Naive thymus-derived CD4-positive, alpha-beta T cell (primary cell): ENCODE measurements at regions not wholly inside any gene's neighbourhood (a gene's known extent, or its start where the extent isn't known, plus 50 kb on each side); places are given as distances from the start of the nearest gene placed in this dataset.

ENCODE experiments used
- ATAC-seq: fragments of 150-1000 bp; cut with Tn5 transposase; 2 replicates; pipeline ENCODE4 v1.10.0; 2021; ENCODE audit warnings: mild to moderate bottlenecking, moderate library complexity
- CTCF ChIA-PET: fragments of 350-600 bp; sonication (Branson Sonifier 250); formaldehyde crosslinking; loops from one replicate; lab custom pipeline; 2021; ENCODE audit warnings: antibody characterized with exemption; lab: Charles Lee
- POLR2A ChIA-PET: fragments of 350-600 bp; sonication (Branson Sonifier 250); formaldehyde crosslinking; loops from one replicate; lab custom pipeline; 2021; ENCODE audit warnings: antibody characterized with exemption, inconsistent platforms; lab: Charles Lee
- DNase-seq, 9 donors: peaks; one replicate each; pipeline versions ENCODE4 v3.0.0 to v3.0.0-alpha.2; 2020 to 2022; ENCODE audit warnings: mixed read lengths in 1 of 9
- H3K27ac ChIP-seq: one replicate; pipeline ENCODE4 v1.7.0; 2013; ENCODE audit warnings: mild to moderate bottlenecking, low read depth, low read length, moderate library complexity
- H3K27me3 ChIP-seq, 2 donors: one replicate each; pipeline ENCODE4 v1.7.0; 2013; ENCODE audit warnings: low read length in 2 of 2, mild to moderate bottlenecking in 2 of 2, moderate library complexity in 2 of 2; ENCODE audit not compliant: control insufficient read depth in 2 of 2, insufficient read depth in 2 of 2
- H3K36me3 ChIP-seq, 3 experiments: 1 replicate in 2 of 3; 2 replicates in 1 of 3; pipeline ENCODE4 v1.7.0; 2013; ENCODE audit warnings: low read length in 3 of 3, mild to moderate bottlenecking in 3 of 3, moderate library complexity in 1 of 3; ENCODE audit not compliant: insufficient read depth in 3 of 3, control insufficient read depth in 2 of 3
- H3K4me1 ChIP-seq, 2 donors: one replicate each; pipeline ENCODE4 v1.7.0; 2013; ENCODE audit warnings: low read length in 2 of 2, mild to moderate bottlenecking in 2 of 2, moderate library complexity in 1 of 2; ENCODE audit not compliant: control insufficient read depth in 2 of 2, insufficient read depth in 2 of 2
- H3K4me3 ChIP-seq: 2 replicates; pipeline ENCODE4 v1.7.0; 2013; ENCODE audit warnings: mild to moderate bottlenecking, low read length
- H3K9me3 ChIP-seq, 3 experiments: 1 replicate in 2 of 3; 2 replicates in 1 of 3; pipeline ENCODE4 v1.7.0; 2013; ENCODE audit warnings: low read length in 3 of 3; ENCODE audit not compliant: control insufficient read depth in 2 of 3
- H3K27ac Mint-ChIP-seq, 9 donors: one replicate each; pipeline ENCODE4 v1.8.0; 2020 to 2022; ENCODE audit warnings: mixed read lengths in 9 of 9, mild to moderate bottlenecking in 8 of 9, moderate library complexity in 5 of 9, inconsistent platforms in 2 of 9
- H3K27me3 Mint-ChIP-seq, 5 donors: one replicate each; pipeline ENCODE4 v1.8.0; 2021 to 2022; ENCODE audit warnings: mixed read lengths in 5 of 5, mild to moderate bottlenecking in 1 of 5
- H3K36me3 Mint-ChIP-seq, 5 donors: one replicate each; pipeline ENCODE4 v1.8.0; 2020 to 2022; ENCODE audit warnings: mixed read lengths in 5 of 5, mild to moderate bottlenecking in 3 of 5, inconsistent platforms in 1 of 5
- H3K4me1 Mint-ChIP-seq, 7 donors: one replicate each; pipeline ENCODE4 v1.8.0; 2020 to 2022; ENCODE audit warnings: mixed read lengths in 7 of 7, mild to moderate bottlenecking in 3 of 7, inconsistent platforms in 1 of 7
- H3K4me3 Mint-ChIP-seq, 10 donors: one replicate each; pipeline ENCODE4 v1.8.0; 2020 to 2022; ENCODE audit warnings: mild to moderate bottlenecking in 10 of 10, mixed read lengths in 10 of 10, moderate library complexity in 6 of 10, inconsistent platforms in 2 of 10
- H3K9me3 Mint-ChIP-seq, 11 donors: one replicate each; pipeline ENCODE4 v1.8.0; 2020 to 2022; ENCODE audit warnings: mixed read lengths in 11 of 11, mild to moderate bottlenecking in 4 of 11, inconsistent platforms in 1 of 11, moderate library complexity in 1 of 11
- intact Hi-C, 2 donors: fragments of 100-400 bp; cut with micrococcal nuclease; formaldehyde crosslinking; loops; one replicate each; pipeline ENCODE4 v1.15.1; 2023

GRCh38 chr22:47597041-47597440 lies 834.6 kb downstream of the TBC1D22A start:
- Mint-ChIP-seq H3K27ac (no peak overlapping the region), H3K4me1 (no peaks in the 10 kb centered on the region), H3K27me3 (peaks cover 0 to 25% (median 11%) of the 10 kb centered on the region in 5 donors), H3K9me3 (peaks cover 0 to 2% (median 0%) of the 10 kb centered on the region in 11 donors), H3K36me3 (no peaks in the 10 kb centered on the region), H3K4me3 (no peak overlapping the region)
- no peak for DNase-seq
- Histone ChIP-seq H3K27me3 (no peaks in the 10 kb centered on the region), H3K27ac (no peak overlapping the region), H3K4me3 (no peak overlapping the region), H3K9me3 (no peaks in the 10 kb centered on the region), H3K4me1 (no peaks in the 10 kb centered on the region), H3K36me3 (no peaks in the 10 kb centered on the region)
- ChIA-PET CTCF (no interaction called here), POLR2A (no interaction called here)
- intact Hi-C loops = no loop called here
- ATAC-seq = no peak

DNA sequence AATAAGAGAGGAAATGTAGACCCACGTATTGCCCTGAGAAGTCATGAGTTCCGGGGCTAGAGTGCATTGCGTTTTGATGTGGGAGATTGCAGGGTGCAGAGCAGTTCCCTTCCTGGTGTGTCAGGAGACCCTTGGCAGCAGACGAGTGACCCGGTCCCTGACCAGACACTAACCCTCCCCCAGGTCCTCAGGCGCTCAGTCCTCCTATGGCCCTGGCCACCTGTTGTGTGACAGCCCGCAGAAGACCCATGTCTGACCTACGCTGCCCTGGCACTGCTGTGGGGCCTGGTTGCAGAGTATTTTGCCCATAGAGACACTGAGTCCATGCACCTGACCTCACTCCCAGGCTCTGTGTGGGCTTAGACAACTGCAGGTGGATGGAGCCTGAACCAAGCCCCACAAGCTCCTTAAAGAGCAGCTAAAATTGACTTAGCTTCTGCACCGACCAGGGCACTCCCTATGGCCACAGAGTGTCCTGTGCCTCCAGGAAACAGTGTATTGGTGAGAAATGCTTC lies 833.8 kb downstream of the TBC1D22A start:
- ATAC-seq (no peak), DNase-seq (no peak)
- H3K27me3 Mint-ChIP-seq = peaks cover 0 to 17% (median 3%) of the 10 kb centered on the region in 5 donors
- Histone ChIP-seq H3K36me3 (no peaks in the 10 kb centered on the region), H3K27ac (no peak overlapping the region), H3K27me3 (no peaks in the 10 kb centered on the region), H3K9me3 (no peaks in the 10 kb centered on the region), H3K4me3 (no peak overlapping the region), H3K4me1 (no peaks in the 10 kb centered on the region)
- H3K4me1 Mint-ChIP-seq = no peaks in the 10 kb centered on the region
- intact Hi-C loops = no loop called here
- CTCF ChIA-PET = no interaction called here
- H3K36me3 Mint-ChIP-seq = no peaks in the 10 kb centered on the region
- H3K27ac Mint-ChIP-seq = no peak overlapping the region
- H3K9me3 Mint-ChIP-seq = no peaks in the 10 kb centered on the region
- POLR2A ChIA-PET = no interaction called here
- H3K4me3 Mint-ChIP-seq = no peak overlapping the region

DNA sequence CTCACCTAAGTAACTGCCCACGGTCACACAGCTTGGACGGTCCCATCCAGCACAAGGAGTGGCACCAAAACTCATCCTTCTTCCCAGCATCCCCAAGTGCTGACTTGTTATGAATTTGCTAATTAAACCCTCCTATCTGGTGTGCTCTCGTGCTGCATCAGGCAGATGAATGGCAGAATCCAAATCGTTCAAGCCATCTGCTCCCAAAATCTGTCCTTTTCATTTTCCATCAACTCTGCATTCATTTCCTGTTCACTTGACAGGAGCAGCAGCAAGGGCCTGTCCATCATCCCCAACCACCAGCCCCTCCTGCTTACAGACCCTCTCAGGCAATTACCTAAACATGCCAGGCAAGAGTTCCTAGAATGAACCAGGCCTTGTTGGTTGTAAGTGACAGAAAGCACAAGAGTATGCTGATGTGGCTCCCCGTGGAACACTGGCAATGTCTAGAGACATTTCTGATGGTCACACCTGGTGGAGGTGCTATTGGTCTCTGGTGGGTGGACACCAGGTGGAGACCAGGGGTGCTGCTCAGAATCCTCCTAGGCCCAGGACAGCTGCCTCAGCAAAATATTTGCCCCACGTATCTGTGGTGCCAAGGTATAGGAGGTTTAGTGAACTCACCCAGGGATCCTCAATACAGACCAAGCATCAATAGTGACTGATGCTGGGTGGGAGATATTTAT lies 832.5 kb downstream of the TBC1D22A start:
- ChIA-PET POLR2A (no interaction called here), CTCF (no interaction called here)
- intact Hi-C loops = no loop called here
- peaks cover 0 to 10% (median 0%) of the 10 kb centered on the region in 5 donors for H3K27me3 Mint-ChIP-seq
- H3K27ac Mint-ChIP-seq = no peak overlapping the region
- no peaks in the 10 kb centered on the region for H3K4me1 Mint-ChIP-seq
- H3K4me3 Mint-ChIP-seq = no peak overlapping the region
- no peaks in the 10 kb centered on the region for H3K9me3 Mint-ChIP-seq
- H3K36me3 Mint-ChIP-seq = no peaks in the 10 kb centered on the region
- ATAC-seq = no peak
- no peak overlapping the region for H3K4me3 ChIP-seq
- no peaks in the 10 kb centered on the region for H3K4me1 ChIP-seq
- no peaks in the 10 kb centered on the region for H3K9me3 ChIP-seq
- no peak for DNase-seq
- no peak overlapping the region for H3K27ac ChIP-seq
- H3K27me3 ChIP-seq = no peaks in the 10 kb centered on the region
- H3K36me3 ChIP-seq = no peaks in the 10 kb centered on the region

GRCh38 chr22:47593911-47594311 lies 831.5 kb downstream of the TBC1D22A start:
- Mint-ChIP-seq H3K9me3 (no peaks in the 10 kb centered on the region), H3K27ac (no peak overlapping the region), H3K4me1 (no peaks in the 10 kb centered on the region), H3K4me3 (no peak overlapping the region), H3K27me3 (peaks cover 0 to 13% (median 4%) of the 10 kb centered on the region in 5 donors), H3K36me3 (no peaks in the 10 kb centered on the region)
- ChIA-PET CTCF (no interaction called here), POLR2A (no interaction called here)
- DNase-seq (no peak), ATAC-seq (no peak)
- no peaks in the 10 kb centered on the region for H3K27me3 ChIP-seq
- H3K27ac ChIP-seq = no peak overlapping the region
- H3K4me1 ChIP-seq = no peaks in the 10 kb centered on the region
- intact Hi-C loops = no loop called here
- H3K9me3 ChIP-seq = no peaks in the 10 kb centered on the region
- H3K4me3 ChIP-seq = no peak overlapping the region
- no peaks in the 10 kb centered on the region for H3K36me3 ChIP-seq

GRCh38 chr22:47593291-47593690 lies 830.8 kb downstream of the TBC1D22A start:
- intact Hi-C loops = no loop called here
- POLR2A ChIA-PET = no interaction called here
- H3K4me3 ChIP-seq = no peak overlapping the region

GRCh38 chr22:47592791-47593190 lies 830.3 kb downstream of the TBC1D22A start:
- no peaks in the 10 kb centered on the region for H3K4me1 Mint-ChIP-seq
- ChIA-PET POLR2A (no interaction called here), CTCF (no interaction called here)
- intact Hi-C loops = no loop called here
- no peak overlapping the region for H3K4me3 ChIP-seq
- H3K27me3 Mint-ChIP-seq = peaks cover 0 to 16% (median 8%) of the 10 kb centered on the region in 5 donors
- no peaks in the 10 kb centered on the region for H3K36me3 ChIP-seq
- no peaks in the 10 kb centered on the region for H3K4me1 ChIP-seq
- no peaks in the 10 kb centered on the region for H3K36me3 Mint-ChIP-seq
- peaks cover 0 to 2% (median 0%) of the 10 kb centered on the region in 11 donors for H3K9me3 Mint-ChIP-seq
- H3K27ac ChIP-seq = no peak overlapping the region
- H3K27me3 ChIP-seq = no peaks in the 10 kb centered on the region
- ATAC-seq = no peak
- no peak for DNase-seq
- H3K4me3 Mint-ChIP-seq = no peak overlapping the region
- H3K27ac Mint-ChIP-seq = no peak overlapping the region
- no peaks in the 10 kb centered on the region for H3K9me3 ChIP-seq

More at GRCh38 chr22:47593291-47593690, 830.8 kb downstream of the TBC1D22A start:
- DNase-seq = no peak
- Histone ChIP-seq H3K36me3 (no peaks in the 10 kb centered on the region), H3K4me1 (no peaks in the 10 kb centered on the region), H3K27me3 (no peaks in the 10 kb centered on the region), H3K27ac (no peak overlapping the region), H3K9me3 (no peaks in the 10 kb centered on the region)
- Mint-ChIP-seq H3K36me3 (no peaks in the 10 kb centered on the region), H3K9me3 (no peaks in the 10 kb centered on the region), H3K4me3 (no peak overlapping the region), H3K27ac (no peak overlapping the region), H3K27me3 (peaks cover 0 to 14% (median 7%) of the 10 kb centered on the region in 5 donors), H3K4me1 (no peaks in the 10 kb centered on the region)
- CTCF ChIA-PET = no interaction called here
- no peak for ATAC-seq

- Mint-ChIP-seq H3K27me3 (peaks cover 0 to 16% (median 8%) of the 10 kb centered on the region in 5 donors), H3K27ac (no peak overlapping the region), H3K4me3 (no peak overlapping the region), H3K9me3 (peaks cover 0 to 2% (median 0%) of the 10 kb centered on the region in 11 donors), H3K36me3 (no peaks in the 10 kb centered on the region), H3K4me1 (no peaks in the 10 kb centered on the region)
- Histone ChIP-seq H3K27ac (no peak overlapping the region), H3K4me1 (no peaks in the 10 kb centered on the region), H3K4me3 (no peak overlapping the region), H3K9me3 (no peaks in the 10 kb centered on the region), H3K36me3 (no peaks in the 10 kb centered on the region), H3K27me3 (no peaks in the 10 kb centered on the region)
- CTCF ChIA-PET = no interaction called here
- no peak for DNase-seq
- intact Hi-C loops = no loop called here
- ATAC-seq = no peak
- POLR2A ChIA-PET = no interaction called here
Measured at GRCh38 chr22:47591709-47592108, 829.3 kb downstream of the TBC1D22A start.
